GM23338 (cell line): ENCODE measurements at regions not wholly inside any gene's neighbourhood (a gene's known extent, or its start where the extent isn't known, plus 50 kb on each side); places are given as distances from the start of the nearest gene placed in this dataset.

Experiments used
- ATAC-seq: fragments of 200-7000 bp; cut with Tn5 transposase; 3 replicates; pipeline ENCODE4 v1.9.1; 2020
- DNase-seq: peaks from one replicate; pipeline ENCODE4 v3.0.0-alpha.2; 2015; ENCODE audit warnings: low spot score
- H2AFZ ChIP-seq: fragments of 200-600 bp; sonication (generic); 2 replicates; pipeline ENCODE4 v1.8.0; 2016; ENCODE audit warnings: antibody characterized with exemption, mild to moderate bottlenecking, moderate library complexity
- H3F3A ChIP-seq: fragments of 200-600 bp; sonication (generic); replicated peaks from 2 replicates; pipeline ENCODE4 v1.8.0; 2017; ENCODE audit warnings: antibody characterized with exemption, mixed run types, low read depth
- H3K27ac ChIP-seq: fragments of 200-600 bp; sonication (generic); 2 replicates; pipeline ENCODE4 v1.6.1; 2016; ENCODE audit warnings: low read depth
- H3K27me3 ChIP-seq: fragments of 200-600 bp; sonication (generic); 2 replicates; pipeline ENCODE4 v1.8.0; 2016; ENCODE audit warnings: mild to moderate bottlenecking, mixed run types, moderate library complexity; ENCODE audit not compliant: insufficient read depth
- H3K36me3 ChIP-seq: fragments of 200-600 bp; sonication (generic); 2 replicates; pipeline ENCODE4 v1.8.0; 2016; ENCODE audit warnings: mild to moderate bottlenecking; ENCODE audit not compliant: insufficient read depth
- H3K4me1 ChIP-seq: fragments of 200-600 bp; sonication (generic); 2 replicates; pipeline ENCODE4 v1.8.0; 2016; ENCODE audit warnings: mild to moderate bottlenecking, moderate library complexity; ENCODE audit not compliant: insufficient read depth
- H3K4me2 ChIP-seq: fragments of 200-600 bp; sonication (generic); 2 replicates; pipeline ENCODE4 v1.7.1; 2017; ENCODE audit warnings: mixed run types
- H3K4me3 ChIP-seq: fragments of 200-600 bp; sonication (generic); 2 replicates; pipeline ENCODE4 v1.6.1; 2016; ENCODE audit warnings: mixed run types
- H3K79me2 ChIP-seq: fragments of 200-600 bp; sonication (generic); replicated peaks from 2 replicates; pipeline ENCODE4 v1.8.0; 2017; ENCODE audit warnings: mild to moderate bottlenecking; ENCODE audit not compliant: insufficient read depth
- H3K9me2 ChIP-seq: fragments of 200-600 bp; sonication (generic); 2 replicates; pipeline ENCODE4 v1.8.0; 2017; ENCODE audit not compliant: insufficient read depth
- H4K20me1 ChIP-seq: fragments of 200-600 bp; sonication (generic); replicated peaks from 2 replicates; pipeline ENCODE4 v1.8.0; 2017; ENCODE audit warnings: mild to moderate bottlenecking; ENCODE audit not compliant: insufficient read depth
- H3K27ac Mint-ChIP-seq: 2 replicates; pipeline ENCODE4 v1.8.0; 2020; ENCODE audit warnings: inconsistent platforms, mild to moderate bottlenecking, moderate library complexity, mixed read lengths
- H3K27me3 Mint-ChIP-seq: 3 replicates; pipeline ENCODE4 v1.8.0; 2022; ENCODE audit warnings: low read depth, mild to moderate bottlenecking, moderate library complexity, mixed read lengths, inconsistent platforms; ENCODE audit not compliant: insufficient read depth, poor library complexity
- H3K36me3 Mint-ChIP-seq: 3 replicates; pipeline ENCODE4 v1.8.0; 2021; ENCODE audit warnings: low read depth, mild to moderate bottlenecking, inconsistent platforms, moderate library complexity, mixed read lengths
- H3K4me1 Mint-ChIP-seq: 3 replicates; pipeline ENCODE4 v1.8.0; 2020; ENCODE audit warnings: mild to moderate bottlenecking, inconsistent platforms, mixed read lengths
- H3K4me3 Mint-ChIP-seq: 3 replicates; pipeline ENCODE4 v1.8.0; 2021; ENCODE audit warnings: moderate library complexity, mild to moderate bottlenecking, inconsistent platforms, mixed read lengths
- H3K9me3 Mint-ChIP-seq: 3 replicates; pipeline ENCODE4 v1.8.0; 2020; ENCODE audit warnings: moderate library complexity, mild to moderate bottlenecking, inconsistent platforms, mixed read lengths
- CREB1 ChIP-seq: fragments of 250-450 bp; sonication (Bioruptor Pico); IDR thresholded peaks from 2 replicates; pipeline ENCODE4 v1.5.0; 2020; ENCODE audit warnings: low read depth, mild to moderate bottlenecking, moderate library complexity
- EZH2 ChIP-seq: fragments of 200-600 bp; sonication (generic); IDR thresholded peaks from one replicate; pipeline ENCODE4 v1.8.0; 2017; ENCODE audit warnings: antibody characterized with exemption, mild to moderate bottlenecking, low read depth; ENCODE audit not compliant: unreplicated experiment
- EZH2phosphoT487 ChIP-seq: fragments of 200-600 bp; sonication (generic); IDR thresholded peaks from one replicate; pipeline ENCODE4 v1.8.1; 2018; ENCODE audit warnings: antibody characterized with exemption; ENCODE audit not compliant: unreplicated experiment
- JUNB ChIP-seq: IDR thresholded peaks from one replicate; pipeline ENCODE4 v1.6.1; 2016; ENCODE audit warnings: antibody characterized with exemption; ENCODE audit not compliant: unreplicated experiment
- POLR2AphosphoS5 ChIP-seq: IDR thresholded peaks from 2 replicates; pipeline ENCODE4 v1.6.1; 2016; ENCODE audit warnings: antibody characterized with exemption, low read depth
- STAT1 ChIP-seq: IDR thresholded peaks from one replicate; pipeline ENCODE4 v1.6.1; 2016; ENCODE audit warnings: antibody characterized with exemption; ENCODE audit not compliant: unreplicated experiment
- ZNF331 ChIP-seq: fragments of 250-450 bp; sonication (Bioruptor Pico); IDR thresholded peaks from 2 replicates; pipeline ENCODE4 v1.5.0; 2020; ENCODE audit warnings: low read depth, mild to moderate bottlenecking, moderate library complexity
- TF ChIP-seq, protein P1 (sequence below): fragments of 250-450 bp; sonication (Bioruptor Pico); IDR thresholded peaks from 2 replicates; pipeline ENCODE4 v1.5.0; 2020; ENCODE audit warnings: mild to moderate bottlenecking, moderate library complexity
- TF ChIP-seq, protein P2 (sequence below): IDR thresholded peaks from one replicate; pipeline ENCODE4 v1.6.1; 2018; ENCODE audit warnings: antibody characterized with exemption; ENCODE audit not compliant: unreplicated experiment

DNA sequence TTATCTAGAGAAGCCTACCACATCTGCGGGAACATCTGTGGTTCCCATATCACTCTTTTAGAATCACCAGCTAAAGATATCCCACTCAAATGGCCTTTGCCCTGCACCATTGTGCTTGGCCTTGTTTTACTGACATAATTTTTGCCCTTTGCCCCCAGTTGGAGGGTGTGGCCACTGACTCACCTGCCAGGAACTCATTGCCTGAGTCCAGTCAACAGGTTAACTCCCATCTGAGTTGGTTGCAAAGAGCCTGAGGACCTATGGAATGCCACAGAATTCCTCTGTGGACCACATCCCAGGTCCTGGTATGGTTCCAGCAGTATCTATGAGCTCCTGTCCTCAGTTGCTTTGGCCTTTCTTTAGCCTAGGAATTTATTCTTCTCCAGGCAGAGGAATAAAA is 55.7 kb upstream of the PTGR2 start:
- Mint-ChIP-seq H3K9me3 (no peaks in the 10 kb centered on the region), H3K27ac (no peak overlapping the region), H3K36me3 (no peaks in the 10 kb centered on the region), H3K4me1 (peaks cover 8% of the 10 kb centered on the region), H3K4me3 (no peak overlapping the region), H3K27me3 (no peaks in the 10 kb centered on the region)
- Histone ChIP-seq H4K20me1 (no peaks in the 10 kb centered on the region), H3K4me2 (no peak overlapping the region), H3K27me3 (0 out of 2 replicates have a peak, but pooled peaks cover 3% of the 10 kb centered on the region), H2AFZ (no peak overlapping the region), H3K9me2 (no peaks in the 10 kb centered on the region), H3K4me1 (no peaks in the 10 kb centered on the region; the same call in 1 of the 2 replicates), H3K36me3 (no peaks in the 10 kb centered on the region), H3K4me3 (no peak overlapping the region), H3F3A (no peaks in the 10 kb centered on the region), H3K79me2 (no peaks in the 10 kb centered on the region), H3K27ac (no peak overlapping the region)
- ATAC-seq (no peak), DNase-seq (no peak)
- no peak for TF ChIP-seq STAT1
- no peak for TF ChIP-seq EZH2phosphoT487
- TF ChIP-seq, protein P1, sequence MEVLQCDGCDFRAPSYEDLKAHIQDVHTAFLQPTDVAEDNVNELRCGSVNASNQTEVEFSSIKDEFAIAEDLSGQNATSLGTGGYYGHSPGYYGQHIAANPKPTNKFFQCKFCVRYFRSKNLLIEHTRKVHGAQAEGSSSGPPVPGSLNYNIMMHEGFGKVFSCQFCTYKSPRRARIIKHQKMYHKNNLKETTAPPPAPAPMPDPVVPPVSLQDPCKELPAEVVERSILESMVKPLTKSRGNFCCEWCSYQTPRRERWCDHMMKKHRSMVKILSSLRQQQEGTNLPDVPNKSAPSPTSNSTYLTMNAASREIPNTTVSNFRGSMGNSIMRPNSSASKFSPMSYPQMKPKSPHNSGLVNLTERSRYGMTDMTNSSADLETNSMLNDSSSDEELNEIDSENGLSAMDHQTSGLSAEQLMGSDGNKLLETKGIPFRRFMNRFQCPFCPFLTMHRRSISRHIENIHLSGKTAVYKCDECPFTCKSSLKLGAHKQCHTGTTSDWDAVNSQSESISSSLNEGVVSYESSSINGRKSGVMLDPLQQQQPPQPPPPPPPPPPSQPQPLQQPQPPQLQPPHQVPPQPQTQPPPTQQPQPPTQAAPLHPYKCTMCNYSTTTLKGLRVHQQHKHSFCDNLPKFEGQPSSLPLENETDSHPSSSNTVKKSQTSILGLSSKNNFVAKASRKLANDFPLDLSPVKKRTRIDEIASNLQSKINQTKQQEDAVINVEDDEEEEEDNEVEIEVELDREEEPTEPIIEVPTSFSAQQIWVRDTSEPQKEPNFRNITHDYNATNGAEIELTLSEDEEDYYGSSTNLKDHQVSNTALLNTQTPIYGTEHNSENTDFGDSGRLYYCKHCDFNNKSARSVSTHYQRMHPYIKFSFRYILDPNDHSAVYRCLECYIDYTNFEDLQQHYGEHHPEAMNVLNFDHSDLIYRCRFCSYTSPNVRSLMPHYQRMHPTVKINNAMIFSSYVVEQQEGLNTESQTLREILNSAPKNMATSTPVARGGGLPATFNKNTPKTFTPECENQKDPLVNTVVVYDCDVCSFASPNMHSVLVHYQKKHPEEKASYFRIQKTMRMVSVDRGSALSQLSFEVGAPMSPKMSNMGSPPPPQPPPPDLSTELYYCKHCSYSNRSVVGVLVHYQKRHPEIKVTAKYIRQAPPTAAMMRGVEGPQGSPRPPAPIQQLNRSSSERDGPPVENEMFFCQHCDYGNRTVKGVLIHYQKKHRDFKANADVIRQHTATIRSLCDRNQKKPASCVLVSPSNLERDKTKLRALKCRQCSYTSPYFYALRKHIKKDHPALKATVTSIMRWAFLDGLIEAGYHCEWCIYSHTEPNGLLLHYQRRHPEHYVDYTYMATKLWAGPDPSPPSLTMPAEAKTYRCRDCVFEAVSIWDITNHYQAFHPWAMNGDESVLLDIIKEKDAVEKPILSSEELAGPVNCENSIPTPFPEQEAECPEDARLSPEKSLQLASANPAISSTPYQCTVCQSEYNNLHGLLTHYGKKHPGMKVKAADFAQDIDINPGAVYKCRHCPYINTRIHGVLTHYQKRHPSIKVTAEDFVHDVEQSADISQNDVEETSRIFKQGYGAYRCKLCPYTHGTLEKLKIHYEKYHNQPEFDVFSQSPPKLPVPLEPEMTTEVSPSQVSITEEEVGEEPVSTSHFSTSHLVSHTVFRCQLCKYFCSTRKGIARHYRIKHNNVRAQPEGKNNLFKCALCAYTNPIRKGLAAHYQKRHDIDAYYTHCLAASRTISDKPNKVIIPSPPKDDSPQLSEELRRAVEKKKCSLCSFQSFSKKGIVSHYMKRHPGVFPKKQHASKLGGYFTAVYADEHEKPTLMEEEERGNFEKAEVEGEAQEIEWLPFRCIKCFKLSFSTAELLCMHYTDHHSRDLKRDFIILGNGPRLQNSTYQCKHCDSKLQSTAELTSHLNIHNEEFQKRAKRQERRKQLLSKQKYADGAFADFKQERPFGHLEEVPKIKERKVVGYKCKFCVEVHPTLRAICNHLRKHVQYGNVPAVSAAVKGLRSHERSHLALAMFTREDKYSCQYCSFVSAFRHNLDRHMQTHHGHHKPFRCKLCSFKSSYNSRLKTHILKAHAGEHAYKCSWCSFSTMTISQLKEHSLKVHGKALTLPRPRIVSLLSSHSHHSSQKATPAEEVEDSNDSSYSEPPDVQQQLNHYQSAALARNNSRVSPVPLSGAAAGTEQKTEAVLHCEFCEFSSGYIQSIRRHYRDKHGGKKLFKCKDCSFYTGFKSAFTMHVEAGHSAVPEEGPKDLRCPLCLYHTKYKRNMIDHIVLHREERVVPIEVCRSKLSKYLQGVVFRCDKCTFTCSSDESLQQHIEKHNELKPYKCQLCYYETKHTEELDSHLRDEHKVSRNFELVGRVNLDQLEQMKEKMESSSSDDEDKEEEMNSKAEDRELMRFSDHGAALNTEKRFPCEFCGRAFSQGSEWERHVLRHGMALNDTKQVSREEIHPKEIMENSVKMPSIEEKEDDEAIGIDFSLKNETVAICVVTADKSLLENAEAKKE (CRISPR knock-in tag), result no peak
- no peak for TF ChIP-seq EZH2
- TF ChIP-seq CREB1 (CRISPR knock-in tag), result no peak
- no peak for TF ChIP-seq ZNF331 (CRISPR knock-in tag)
- no peak for TF ChIP-seq POLR2AphosphoS5
- TF ChIP-seq, protein P2, sequence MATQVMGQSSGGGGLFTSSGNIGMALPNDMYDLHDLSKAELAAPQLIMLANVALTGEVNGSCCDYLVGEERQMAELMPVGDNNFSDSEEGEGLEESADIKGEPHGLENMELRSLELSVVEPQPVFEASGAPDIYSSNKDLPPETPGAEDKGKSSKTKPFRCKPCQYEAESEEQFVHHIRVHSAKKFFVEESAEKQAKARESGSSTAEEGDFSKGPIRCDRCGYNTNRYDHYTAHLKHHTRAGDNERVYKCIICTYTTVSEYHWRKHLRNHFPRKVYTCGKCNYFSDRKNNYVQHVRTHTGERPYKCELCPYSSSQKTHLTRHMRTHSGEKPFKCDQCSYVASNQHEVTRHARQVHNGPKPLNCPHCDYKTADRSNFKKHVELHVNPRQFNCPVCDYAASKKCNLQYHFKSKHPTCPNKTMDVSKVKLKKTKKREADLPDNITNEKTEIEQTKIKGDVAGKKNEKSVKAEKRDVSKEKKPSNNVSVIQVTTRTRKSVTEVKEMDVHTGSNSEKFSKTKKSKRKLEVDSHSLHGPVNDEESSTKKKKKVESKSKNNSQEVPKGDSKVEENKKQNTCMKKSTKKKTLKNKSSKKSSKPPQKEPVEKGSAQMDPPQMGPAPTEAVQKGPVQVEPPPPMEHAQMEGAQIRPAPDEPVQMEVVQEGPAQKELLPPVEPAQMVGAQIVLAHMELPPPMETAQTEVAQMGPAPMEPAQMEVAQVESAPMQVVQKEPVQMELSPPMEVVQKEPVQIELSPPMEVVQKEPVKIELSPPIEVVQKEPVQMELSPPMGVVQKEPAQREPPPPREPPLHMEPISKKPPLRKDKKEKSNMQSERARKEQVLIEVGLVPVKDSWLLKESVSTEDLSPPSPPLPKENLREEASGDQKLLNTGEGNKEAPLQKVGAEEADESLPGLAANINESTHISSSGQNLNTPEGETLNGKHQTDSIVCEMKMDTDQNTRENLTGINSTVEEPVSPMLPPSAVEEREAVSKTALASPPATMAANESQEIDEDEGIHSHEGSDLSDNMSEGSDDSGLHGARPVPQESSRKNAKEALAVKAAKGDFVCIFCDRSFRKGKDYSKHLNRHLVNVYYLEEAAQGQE, result no peak
- TF ChIP-seq JUNB, result no peak
